ENCODE measurements at regions not wholly inside any gene's neighbourhood (a gene's known extent, or its start where the extent isn't known, plus 50 kb on each side); places are given as distances from the start of the nearest gene placed in this dataset.
"Not testable (repeated sequence)": the region's sequence is repeated elsewhere in the genome, so short reads cannot be mapped to it uniquely, and the experiment has no call there.

GRCh38 chr2:187055463-187055862 is 206.5 kb upstream of the ZSWIM2 start:
- no peak for DNase-seq

DNA sequence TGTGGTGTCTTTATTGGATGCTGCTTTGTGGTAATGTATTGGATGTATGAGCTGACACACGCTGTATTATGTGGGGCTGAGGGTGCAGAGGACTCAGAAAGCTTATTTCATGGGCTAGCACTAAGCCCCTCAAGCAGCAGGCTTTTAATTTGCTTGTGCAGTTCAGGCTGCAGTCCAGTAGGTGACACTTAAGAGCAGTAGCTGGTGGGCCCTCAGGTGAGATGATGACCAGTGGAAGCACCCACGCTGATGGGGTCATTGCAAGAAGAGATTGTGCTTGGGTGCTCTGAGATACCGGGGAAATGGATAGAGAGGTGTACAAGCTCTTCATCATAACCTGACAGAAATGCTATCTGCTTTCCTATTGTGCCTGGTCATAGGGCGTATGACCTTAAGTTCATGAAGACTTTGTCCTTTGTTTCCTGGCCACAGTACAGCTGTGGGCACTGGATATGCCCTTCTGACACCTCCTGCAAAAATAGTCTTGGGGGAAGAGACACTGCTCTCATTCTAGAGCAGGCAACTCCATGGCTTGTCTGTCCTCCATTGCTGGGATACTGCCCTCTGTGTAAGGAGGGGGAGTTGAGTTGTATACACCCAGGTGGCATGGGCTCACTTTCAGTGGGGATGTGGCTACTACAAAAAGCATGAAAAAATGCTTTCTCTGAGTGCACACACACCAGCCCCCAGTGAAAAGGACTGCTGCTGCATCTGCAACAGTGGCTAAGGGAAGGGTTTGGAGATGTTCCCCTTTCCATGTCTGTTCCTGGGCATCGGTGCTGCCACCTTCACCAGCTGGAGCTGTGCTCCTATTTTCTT is 205.7 kb upstream of the ZSWIM2 start:
- no peak for DNase-seq

GRCh38 chr2:187051350-187051749 is 202.4 kb upstream of the ZSWIM2 start:
- no peak for DNase-seq

DNA sequence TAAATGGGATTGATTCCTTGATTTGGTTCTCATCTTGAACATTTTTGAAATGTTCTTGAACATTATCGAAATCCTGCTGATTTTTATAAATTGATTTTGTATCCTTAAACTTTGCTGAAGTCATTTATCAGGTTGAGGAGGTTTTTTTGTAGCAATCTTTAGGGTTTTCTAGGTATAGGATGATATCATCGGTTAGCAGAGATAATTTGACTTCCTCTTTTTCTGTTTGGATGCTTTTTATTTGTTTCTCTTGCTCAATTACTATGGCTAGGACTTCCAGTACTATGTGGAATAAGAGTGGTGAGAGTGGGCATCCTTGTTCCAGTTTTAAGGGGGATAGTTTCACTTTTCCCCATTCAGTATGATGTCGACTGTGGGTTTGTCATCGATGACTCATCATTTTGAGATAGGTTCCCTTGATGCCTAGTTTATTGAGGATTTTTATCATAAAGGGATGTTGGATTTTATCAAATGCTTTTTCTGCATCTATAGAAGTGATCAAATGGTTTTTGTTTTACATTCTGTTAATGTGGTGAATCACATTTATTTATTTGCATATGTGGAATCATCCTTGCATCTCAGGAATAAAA is 201.5 kb upstream of the ZSWIM2 start:
- DNase-seq = no peak

DNA sequence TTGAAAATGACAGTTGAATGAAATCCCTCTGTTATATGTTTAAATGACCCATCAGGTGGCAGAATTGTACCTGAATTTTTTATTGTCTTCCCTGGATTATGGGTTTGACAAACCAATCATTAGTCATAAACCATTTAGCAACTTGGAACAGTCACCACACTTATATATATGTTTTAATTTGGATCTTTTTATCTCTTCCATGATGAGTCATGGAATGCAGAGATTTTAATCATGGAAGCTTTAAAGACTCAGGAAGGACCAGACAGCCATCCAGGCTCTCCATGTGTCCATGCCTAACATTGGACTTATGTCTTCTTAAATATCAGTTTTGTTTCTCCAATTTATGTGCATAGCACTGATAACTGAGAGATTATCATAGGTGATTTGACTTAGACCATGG is 188.3 kb upstream of the ZSWIM2 start:
- DNase-seq = no peak

DNA sequence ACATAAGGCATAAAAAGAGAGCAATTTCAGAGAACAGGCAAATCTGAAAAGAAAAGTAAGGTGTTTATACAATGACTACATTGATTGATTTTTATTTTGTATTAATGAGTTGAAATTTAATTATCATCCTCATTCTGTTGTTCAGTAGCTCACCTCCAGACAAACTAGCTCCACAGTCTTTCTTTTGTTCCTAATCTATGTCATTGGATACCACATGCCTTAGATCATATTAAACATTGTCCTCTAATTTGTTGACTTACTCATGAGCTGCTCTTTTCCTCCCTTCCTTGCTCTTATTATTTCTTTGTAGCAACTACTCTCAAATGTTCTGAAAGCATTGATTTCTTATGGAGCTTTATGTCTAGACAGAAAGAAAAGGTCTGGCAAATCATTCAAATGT is 185.5 kb upstream of the ZSWIM2 start:
- no peak for DNase-seq

DNA sequence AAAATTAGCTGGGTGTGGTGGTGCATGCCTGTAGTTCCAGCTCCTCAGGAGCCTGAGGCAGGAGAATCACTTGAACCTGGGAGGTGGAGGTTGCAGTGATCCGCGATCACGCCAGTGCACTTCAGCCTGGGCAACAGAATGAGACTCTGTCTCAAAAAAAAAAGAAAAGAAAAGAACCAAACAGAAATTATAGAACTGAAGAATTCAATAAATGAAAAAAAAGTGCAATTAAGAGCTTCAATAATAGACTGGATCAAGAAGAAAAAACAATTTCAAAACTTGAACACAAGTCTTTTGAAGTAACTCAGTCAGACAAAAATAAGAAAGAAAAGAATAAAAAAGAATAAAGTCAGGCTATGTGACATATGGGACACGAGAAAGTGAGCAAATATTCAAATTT is 175.8 kb upstream of the ZSWIM2 start:
- DNase-seq = no peak

- DNase-seq = not testable (repeated sequence)
Observed at GRCh38 chr2:187023996-187024395, 175.0 kb upstream of the ZSWIM2 start.

DNA sequence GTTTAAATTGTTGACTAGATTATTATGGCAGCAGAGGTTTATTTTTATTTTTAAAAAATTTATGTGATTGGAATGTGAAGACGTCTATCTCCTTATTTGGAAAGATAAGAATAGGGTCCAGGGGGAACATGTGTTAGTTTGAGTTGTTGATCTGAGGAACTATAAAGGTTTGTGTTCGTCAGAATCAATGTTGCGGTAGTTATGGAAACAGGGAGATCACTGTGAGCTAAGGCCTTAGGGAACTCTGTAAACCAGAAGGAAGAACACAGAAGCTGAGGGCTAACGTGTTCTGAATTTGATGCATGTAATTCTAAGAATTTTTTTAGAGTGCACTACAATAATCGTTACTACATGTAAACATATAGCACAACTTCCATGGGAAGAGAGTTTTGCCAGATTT is 168.5 kb upstream of the ZSWIM2 start:
- DNase-seq = no peak

- no peak for DNase-seq
Observed at GRCh38 chr2:187013058-187013457, 164.1 kb upstream of the ZSWIM2 start.

DNA sequence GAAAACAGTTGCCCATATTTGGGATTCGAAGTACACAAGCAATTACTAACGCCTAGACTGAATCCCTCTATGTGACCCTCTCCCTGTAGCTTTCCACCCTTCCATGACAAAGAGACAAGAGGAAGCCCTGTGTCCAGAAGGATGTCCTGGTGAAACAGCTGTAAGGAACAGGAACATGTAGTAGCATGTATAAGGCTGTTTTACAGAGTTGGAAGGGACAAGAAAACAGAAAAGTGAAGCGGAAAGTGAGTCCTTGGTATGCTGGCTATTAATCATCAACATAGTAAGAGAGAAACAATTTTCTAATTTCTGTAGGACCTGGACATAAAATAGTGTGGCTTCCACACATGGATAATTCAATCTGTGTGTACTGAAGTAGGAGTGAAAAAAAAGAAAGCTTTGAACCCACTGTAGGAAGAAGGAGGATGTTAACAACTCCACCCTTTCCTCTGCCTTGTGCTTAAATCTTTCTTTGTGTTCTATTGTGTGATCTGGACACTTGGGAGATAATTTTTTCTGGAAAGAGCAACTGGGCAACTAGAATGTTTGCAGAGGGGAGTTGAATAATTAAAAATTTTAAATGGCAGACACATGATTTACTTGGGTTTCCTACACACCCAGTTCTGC is 162.3 kb upstream of the ZSWIM2 start:
- no peak for DNase-seq

DNA sequence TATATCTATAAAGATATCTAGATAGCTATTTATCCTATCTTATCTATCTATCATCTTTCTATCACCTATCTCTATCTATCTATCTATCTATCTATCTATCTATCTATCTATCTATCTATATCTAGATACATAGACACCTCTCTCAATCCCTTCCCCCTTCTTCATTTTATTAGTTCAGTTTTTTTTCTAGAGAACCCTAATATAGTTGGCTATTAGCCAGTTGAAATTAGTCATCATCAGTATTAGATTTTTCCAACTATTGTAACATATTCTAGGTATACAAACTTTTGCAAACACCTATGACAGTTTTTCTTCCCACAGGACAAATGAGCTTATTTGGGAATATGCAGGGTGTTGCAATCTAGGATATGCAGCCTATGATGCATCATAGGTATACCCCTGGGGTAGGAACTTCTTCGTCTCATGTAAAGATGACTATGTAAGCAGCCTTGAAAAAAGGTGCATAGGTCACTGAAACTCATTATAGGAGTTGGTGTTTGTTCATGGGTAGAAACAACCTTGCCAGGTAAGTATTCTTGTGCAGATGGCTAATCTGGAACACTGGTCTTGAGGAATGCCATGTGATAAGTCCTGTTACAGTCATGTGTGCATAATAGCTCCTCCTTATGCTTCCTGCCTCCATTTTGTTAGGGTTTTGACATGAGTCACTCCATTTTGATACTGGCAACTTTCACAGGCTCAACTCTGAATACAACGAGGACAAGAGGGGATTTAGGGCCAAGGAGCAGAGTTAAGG is 160.7 kb upstream of the ZSWIM2 start:
- DNase-seq = no peak

DNA sequence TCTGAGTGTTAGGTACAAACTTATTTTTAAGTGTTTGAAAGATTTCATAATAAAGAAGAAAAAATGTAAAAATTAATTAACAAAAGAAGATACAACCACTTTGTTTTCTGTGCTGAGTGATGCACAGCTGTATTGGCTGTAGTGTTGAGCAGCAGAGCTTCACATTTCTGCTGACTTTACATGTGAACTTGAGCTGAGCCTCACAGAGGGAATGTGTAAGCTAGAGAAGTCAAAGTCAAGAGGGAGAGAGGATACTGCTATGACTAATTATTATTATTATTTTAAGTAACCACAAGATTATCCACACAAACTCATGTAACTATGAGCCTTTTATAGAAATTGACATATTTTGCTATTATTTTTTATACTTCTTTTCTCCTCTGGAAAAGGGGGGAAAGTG is 159.1 kb upstream of the ZSWIM2 start:
- DNase-seq = no peak

DNA sequence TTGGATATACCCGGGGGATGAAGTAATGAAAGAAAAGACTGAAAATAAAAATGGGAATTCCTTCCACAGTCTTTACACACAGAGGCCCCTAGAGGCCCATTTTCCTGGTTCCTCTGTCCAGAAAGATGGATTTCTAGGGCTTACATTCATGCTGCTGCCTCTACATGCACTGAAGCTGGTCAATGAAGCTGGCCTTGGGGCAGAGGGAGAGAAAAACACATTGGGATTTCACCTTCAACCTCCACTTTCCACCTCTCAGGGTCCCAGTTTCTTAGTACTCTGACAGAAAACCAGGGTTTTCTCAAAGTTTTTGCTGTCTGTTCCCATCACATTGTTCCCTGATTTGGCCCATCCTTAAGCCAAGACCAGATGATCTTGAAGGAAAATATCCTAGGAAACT is 154.6 kb upstream of the ZSWIM2 start:
- DNase-seq = no peak

DNA sequence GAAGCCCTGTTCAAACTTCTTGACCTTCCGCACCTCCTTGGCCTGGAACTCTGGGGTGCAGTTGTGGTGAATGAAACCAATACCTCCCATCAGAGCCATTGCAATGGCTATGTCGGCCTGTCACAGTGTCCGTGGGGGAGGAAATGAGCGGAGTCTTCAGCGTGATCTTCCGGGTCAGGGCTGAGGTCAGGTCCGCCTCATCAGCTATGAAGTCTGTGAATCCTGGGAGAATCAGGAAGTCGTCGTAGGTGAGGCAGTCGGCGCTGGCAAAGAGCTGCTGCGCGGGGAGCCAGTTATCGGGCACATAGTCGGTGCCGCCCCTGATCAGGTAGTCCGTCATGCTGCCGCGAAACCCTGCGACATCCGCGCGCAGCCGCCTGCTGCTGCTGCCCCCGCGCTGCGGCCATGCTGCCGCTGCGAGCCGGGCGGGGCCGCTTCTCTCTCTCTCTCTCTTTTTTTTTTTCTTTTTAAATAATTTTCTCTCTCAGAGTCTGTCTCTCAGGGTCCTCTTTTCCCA is 154.1 kb upstream of the ZSWIM2 start:
- DNase-seq = no peak

GRCh38 chr2:187002242-187002641 is 153.3 kb upstream of the ZSWIM2 start:
- DNase-seq = no peak

DNA sequence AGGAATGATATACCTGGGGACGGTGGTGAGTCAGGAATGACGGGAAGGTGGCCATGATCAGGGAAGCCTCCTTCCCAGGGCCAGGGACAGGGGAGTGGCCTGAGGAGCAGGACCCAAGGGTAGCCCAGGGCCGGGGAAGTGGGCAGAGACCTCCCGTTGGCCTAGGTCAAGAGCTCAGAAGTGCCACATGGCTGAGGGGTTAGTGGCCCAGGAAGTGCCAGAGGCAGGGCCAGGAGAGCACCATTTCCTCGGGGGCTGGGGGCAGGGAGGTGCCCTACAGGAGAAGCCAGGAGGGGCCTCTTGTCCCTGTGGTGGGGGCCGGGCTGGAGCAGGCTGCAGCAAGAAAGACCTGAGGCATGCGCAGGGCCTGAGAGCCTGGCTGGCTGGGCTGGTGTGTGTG is 152.3 kb upstream of the ZSWIM2 start:
- DNase-seq = no peak

- no peak for DNase-seq
Observed at GRCh38 chr2:186995092-186995491, 146.1 kb upstream of the ZSWIM2 start.

- DNase-seq = no peak
Observed at GRCh38 chr2:186992597-186992996, 143.6 kb upstream of the ZSWIM2 start.

DNA sequence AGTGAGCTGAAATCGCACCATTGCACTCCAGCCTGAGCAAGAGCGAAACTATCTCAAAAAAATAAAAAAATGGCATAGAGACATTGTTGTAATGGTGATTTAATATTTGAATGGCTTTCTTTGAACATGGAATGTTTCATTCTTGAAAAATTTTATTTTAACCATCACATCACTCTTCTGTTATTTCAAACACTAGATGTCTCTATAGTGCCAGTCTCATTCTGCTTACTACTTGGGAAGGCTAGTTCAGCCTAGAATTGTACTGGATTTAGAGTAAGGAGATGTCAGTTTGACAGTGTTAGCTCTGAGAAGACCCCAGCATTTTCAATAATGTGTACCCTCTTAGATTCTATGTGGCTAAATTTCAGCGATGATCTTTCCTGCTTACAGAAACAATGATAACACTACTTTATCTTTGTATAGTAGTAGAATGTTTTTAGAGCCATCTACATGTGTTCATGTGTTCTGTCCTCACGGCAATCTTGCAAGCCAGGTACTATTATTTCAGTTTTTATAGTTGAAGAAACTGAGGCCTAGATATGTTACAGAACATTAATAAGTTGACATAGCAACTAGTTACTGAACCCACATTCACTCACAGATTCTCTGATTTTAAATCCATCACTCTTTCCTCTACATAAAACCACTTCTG is 142.9 kb upstream of the ZSWIM2 start:
- no peak for DNase-seq

- no peak for DNase-seq
Observed at GRCh38 chr2:186984966-186985365, 136.0 kb upstream of the ZSWIM2 start.

DNA sequence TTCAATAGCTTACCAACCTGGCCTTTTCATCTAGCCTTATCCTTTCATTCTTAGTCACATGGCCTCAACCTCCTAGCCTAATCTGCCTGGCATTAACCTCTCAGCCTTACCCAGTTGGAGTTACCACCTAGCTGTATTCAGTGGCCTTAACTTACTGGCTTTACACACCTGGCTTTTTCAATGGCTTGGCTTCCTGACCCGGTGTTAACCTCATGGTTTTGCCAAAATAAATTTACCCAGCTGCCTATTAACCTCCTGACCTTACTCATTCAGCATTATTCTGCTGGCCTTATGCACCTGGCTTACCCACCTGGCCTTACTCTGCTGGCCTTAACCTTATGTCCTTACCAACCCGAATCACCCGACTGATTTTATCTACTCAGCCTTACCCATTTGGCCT is 135.5 kb upstream of the ZSWIM2 start:
- no peak for DNase-seq
